ENCODE measurements at regions not wholly inside any gene's neighbourhood (a gene's known extent, or its start where the extent isn't known, plus 50 kb on each side); places are given as distances from the start of the nearest gene placed in this dataset.

DNA sequence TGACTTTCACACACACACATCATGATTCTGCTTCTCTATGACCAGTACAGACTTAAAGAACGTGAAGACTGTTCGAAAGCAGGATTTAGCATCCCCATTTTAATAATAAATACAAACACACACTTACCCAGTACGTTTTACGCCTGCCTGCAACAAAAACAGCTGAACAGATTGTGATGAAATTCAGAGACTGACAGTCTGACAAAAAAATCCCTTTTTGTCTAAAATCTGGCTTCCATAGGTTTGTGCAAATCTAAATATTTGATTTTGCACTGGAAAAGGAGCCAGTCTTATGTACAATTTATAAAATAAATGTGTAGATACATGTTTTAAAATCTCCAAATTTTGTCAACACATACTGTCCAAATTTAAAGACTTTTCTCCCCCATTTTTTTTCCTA is 630.7 kb downstream of the ZEB2 start (continued):
- TF ChIP-seq ZNF133 (CRISPR knock-in tag; IDR thresholded peaks at IDR 0.05), result no peak
- TF ChIP-seq, protein P1, sequence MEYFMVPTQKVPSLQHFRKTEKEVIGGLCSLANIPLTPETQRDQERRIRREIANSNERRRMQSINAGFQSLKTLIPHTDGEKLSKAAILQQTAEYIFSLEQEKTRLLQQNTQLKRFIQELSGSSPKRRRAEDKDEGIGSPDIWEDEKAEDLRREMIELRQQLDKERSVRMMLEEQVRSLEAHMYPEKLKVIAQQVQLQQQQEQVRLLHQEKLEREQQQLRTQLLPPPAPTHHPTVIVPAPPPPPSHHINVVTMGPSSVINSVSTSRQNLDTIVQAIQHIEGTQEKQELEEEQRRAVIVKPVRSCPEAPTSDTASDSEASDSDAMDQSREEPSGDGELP (CRISPR knock-in tag; IDR thresholded peaks at IDR 0.05; ENCODE audit: borderline replicate concordance), result no peak
- TF ChIP-seq PTBP1 (IDR thresholded peaks at IDR 0.05; ENCODE audit: low read depth, low read length), result no peak
- TF ChIP-seq ZNF586 (CRISPR knock-in tag; conservative IDR thresholded peaks at IDR 0.05), result no peak
- no peak for TF ChIP-seq EHMT2 (IDR thresholded peaks at IDR 0.05)

DNA sequence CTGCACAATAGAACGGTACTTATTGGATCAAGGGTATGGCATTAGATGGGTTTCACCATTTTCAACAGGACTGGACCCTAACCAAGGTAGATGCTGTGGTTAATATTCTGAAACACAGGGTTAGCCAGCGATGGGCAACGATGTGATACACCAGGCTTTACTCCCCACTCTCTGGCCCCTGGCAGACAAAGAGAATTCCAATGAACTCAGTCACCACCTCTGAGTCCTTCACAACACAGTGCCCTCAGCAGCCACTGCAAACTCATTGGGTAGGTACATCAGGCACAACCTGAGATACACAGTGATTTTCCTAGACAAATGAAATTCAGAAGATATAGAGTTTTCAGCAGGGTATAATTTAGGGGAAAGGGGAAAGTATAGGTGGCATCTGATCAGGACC is 634.5 kb downstream of the ZEB2 start:
- 8% methylated on average over 3 of the region's 3 CpGs for WGBS (ENCODE audit: insufficient coverage, low coverage, missing lambda C conversion rate)
- Histone ChIP-seq H4K20me1 (replicated peaks; ENCODE audit: control insufficient read depth, insufficient read depth, low read length) (no peaks in the 10 kb centered on the region), H3K27ac (ENCODE audit: extremely low read depth, low read depth, low read length) (no peak overlapping the region), H3K9me1 (ENCODE audit: control insufficient read depth, insufficient read depth, low read length) (no peaks in the 10 kb centered on the region), H3K9me3 (replicated peaks; ENCODE audit: control insufficient read depth, insufficient read depth, low read depth, low read length) (no peaks in the 10 kb centered on the region), H3K4me2 (ENCODE audit: insufficient read depth, low read length) (no peak overlapping the region), H2AFZ (ENCODE audit: low read depth, low read length) (no peak overlapping the region), H3K4me3 (no peak overlapping the region), H3K36me3 (ENCODE audit: control insufficient read depth, insufficient read depth, low read length) (no peaks in the 10 kb centered on the region), H3K4me1 (replicated peaks in 1 of 2; ENCODE audit: control insufficient read depth in 2 of 2, insufficient read depth in 2 of 2, low read length in 2 of 2) (no peaks in the 10 kb centered on the region), H3K9ac (ENCODE audit: insufficient read depth in 1 of 2, low read depth in 2 of 2, low read length in 2 of 2) (no peak overlapping the region), H3K27me3 (ENCODE audit: control insufficient read depth in 2 of 2, insufficient read depth in 2 of 2, low read length in 2 of 2) (no peaks in the 10 kb centered on the region), H3K79me2 (ENCODE audit: control insufficient read depth, insufficient read depth, low read length) (no peaks in the 10 kb centered on the region)
- FAIRE-seq (no peak), ATAC-seq (no peak), DNase-seq (ENCODE audit: extremely low read depth in 1 of 4, low spot score in 3 of 4) (no peak)
- CTCF ChIA-PET (ENCODE audit: low intra/inter-chr PET ratio), result no interaction called here
- no TSS peak for BruUV-seq (replicated peaks)
- intact Hi-C loops (cut with micrococcal nuclease), result no loop called here
- in situ Hi-C loops (cut with MboI), result no loop called here
- POLR2A ChIA-PET, result no interaction called here
- TF ChIP-seq EZH2 (IDR thresholded peaks at IDR 0.05; ENCODE audit: borderline replicate concordance, low read depth, low read length) (no peak), ZNF263 (CRISPR knock-in tag; IDR thresholded peaks at IDR 0.05; ENCODE audit: borderline replicate concordance) (no peak)
- TF ChIP-seq, protein P2, sequence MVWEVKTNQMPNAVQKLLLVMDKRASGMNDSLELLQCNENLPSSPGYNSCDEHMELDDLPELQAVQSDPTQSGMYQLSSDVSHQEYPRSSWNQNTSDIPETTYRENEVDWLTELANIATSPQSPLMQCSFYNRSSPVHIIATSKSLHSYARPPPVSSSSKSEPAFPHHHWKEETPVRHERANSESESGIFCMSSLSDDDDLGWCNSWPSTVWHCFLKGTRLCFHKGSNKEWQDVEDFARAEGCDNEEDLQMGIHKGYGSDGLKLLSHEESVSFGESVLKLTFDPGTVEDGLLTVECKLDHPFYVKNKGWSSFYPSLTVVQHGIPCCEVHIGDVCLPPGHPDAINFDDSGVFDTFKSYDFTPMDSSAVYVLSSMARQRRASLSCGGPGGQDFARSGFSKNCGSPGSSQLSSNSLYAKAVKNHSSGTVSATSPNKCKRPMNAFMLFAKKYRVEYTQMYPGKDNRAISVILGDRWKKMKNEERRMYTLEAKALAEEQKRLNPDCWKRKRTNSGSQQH (CRISPR knock-in tag; IDR thresholded peaks at IDR 0.05), result no peak
